HCT116 (cell line): ENCODE measurements at regions not wholly inside any gene's neighbourhood (a gene's known extent, or its start where the extent isn't known, plus 50 kb on each side); places are given as distances from the start of the nearest gene placed in this dataset.

Experiments
- ATAC-seq: fragments of 200-7000 bp; cut with Tn5 transposase; 2 replicates; pipeline ENCODE4 v1.9.1; 2020; ENCODE audit warnings: mild to moderate bottlenecking, moderate library complexity
- BruUV-seq: library from RNA; stranded (reverse); fragments of 400-500 nt; replicated peaks from 2 replicates; lab custom pipeline; 2021; lab: Mats Ljungman, UMichigan
- CTCF ChIA-PET: fragments of 300-600 bp; sonication (Branson Sonifier 250); formaldehyde crosslinking; loops from one replicate; lab custom pipeline; 2021; ENCODE audit warnings: antibody characterized with exemption; lab: Charles Lee
- POLR2A ChIA-PET: fragments of 300-600, 350-600 bp; sonication (Branson Sonifier 250); formaldehyde crosslinking; loops from one replicate; lab custom pipeline; 2021; ENCODE audit warnings: antibody characterized with exemption; lab: Charles Lee
- RAD21 ChIA-PET, 2 experiments: fragments of 300-600 bp; sonication (Branson Sonifier 250); formaldehyde crosslinking; loops; one replicate each; lab custom pipeline; 2023; ENCODE audit warnings: low total read pairs in 2 of 2; ENCODE audit not compliant: uncharacterized antibody in 2 of 2, unreplicated experiment in 2 of 2, low non-redundant PET in 1 of 2; lab: Charles Lee
- DNase-seq: peaks from one replicate; pipeline ENCODE4 v3.0.0-alpha.2; 2010; ENCODE audit warnings: low read depth, low spot score
- H2AFZ ChIP-seq: fragments of 200-600 bp; shearing (Covaris generic), sonication (generic); 2 replicates; pipeline ENCODE4 v1.6.1; 2017; ENCODE audit warnings: low read depth, mixed run types, mixed read lengths, antibody characterized with exemption, low read length; ENCODE audit not compliant: poor library complexity, severe bottlenecking
- H3K27ac ChIP-seq: 2 replicates; pipeline ENCODE4 v1.5.1; 2012; ENCODE audit warnings: low read depth, low read length
- H3K27me3 ChIP-seq: fragments of 200-600 bp; sonication (generic); 2 replicates; pipeline ENCODE4 v1.6.1; 2016; ENCODE audit warnings: mixed run types, low read length, mixed read lengths; ENCODE audit not compliant: insufficient read depth
- H3K36me3 ChIP-seq, 2 experiments: fragments of 200-500 bp in 1 of 2; fragments of 200-600 bp in 1 of 2; sonication (Bioruptor generic) in 1 of 2; sonication (generic) in 1 of 2; 2 replicates each; pipeline versions ENCODE4 v1.5.1 to v1.6.1; 2014 to 2016; ENCODE audit warnings: low read length in 2 of 2, inconsistent platforms in 1 of 2, mixed read lengths in 1 of 2, mixed run types in 1 of 2; ENCODE audit not compliant: insufficient read depth in 2 of 2, control insufficient read depth in 1 of 2
- H3K4me1 ChIP-seq, 2 experiments: fragments of 200-600 bp in 1 of 2; sonication (generic) in 1 of 2; 2 replicates each; pipeline versions ENCODE4 v1.5.1 to v1.6.1; 2012 to 2017; ENCODE audit warnings: low read length in 2 of 2, inconsistent platforms in 1 of 2, mild to moderate bottlenecking in 1 of 2, mixed read lengths in 1 of 2, mixed run types in 1 of 2, moderate library complexity in 1 of 2; ENCODE audit not compliant: insufficient read depth in 2 of 2, control insufficient read depth in 1 of 2
- H3K4me2 ChIP-seq: fragments of 200-600 bp; sonication (generic); 2 replicates; pipeline ENCODE4 v1.6.1; 2017; ENCODE audit warnings: mixed run types, low read length, mixed read lengths
- H3K4me3 ChIP-seq, 2 experiments: fragments of 200-600 bp in 1 of 2; sonication (generic) in 1 of 2; replicated peaks in 1 of 2; 2 replicates each; pipeline ENCODE4 v1.5.1; 2011 to 2016; ENCODE audit warnings: low read length in 2 of 2, control low read depth in 1 of 2, low read depth in 1 of 2, mild to moderate bottlenecking in 1 of 2, mixed read lengths in 1 of 2, mixed run types in 1 of 2
- H3K79me2 ChIP-seq: fragments of 200-600 bp; sonication (generic); 2 replicates; pipeline ENCODE4 v1.6.1; 2017; ENCODE audit warnings: mild to moderate bottlenecking, mixed run types, low read length, moderate library complexity, mixed read lengths; ENCODE audit not compliant: insufficient read depth
- H3K9ac ChIP-seq: fragments of 200-600 bp; sonication (generic); 2 replicates; pipeline ENCODE4 v1.6.1; 2016; ENCODE audit warnings: low read length, mixed read lengths
- H3K9me2 ChIP-seq: fragments of 200-600 bp; sonication (generic), shearing (Covaris generic); 2 replicates; pipeline ENCODE4 v1.6.1; 2017; ENCODE audit warnings: mixed run types, mild to moderate bottlenecking, moderate library complexity; ENCODE audit not compliant: insufficient read depth
- H3K9me3 ChIP-seq, 2 experiments: fragments of 200-500 bp in 1 of 2; fragments of 200-600 bp in 1 of 2; sonication (Bioruptor generic) in 1 of 2; sonication (generic) in 1 of 2; 2 replicates each; pipeline ENCODE4 v1.6.1; 2014 to 2017; ENCODE audit warnings: low read length in 2 of 2, mixed read lengths in 2 of 2, inconsistent platforms in 1 of 2, low read depth in 1 of 2, mild to moderate bottlenecking in 1 of 2, mixed run types in 1 of 2, moderate library complexity in 1 of 2; ENCODE audit not compliant: control insufficient read depth in 1 of 2, insufficient read depth in 1 of 2
- H4K20me1 ChIP-seq: fragments of 200-600 bp; sonication (generic), shearing (Covaris generic); 2 replicates; pipeline ENCODE4 v1.6.1; 2017; ENCODE audit warnings: mixed run types, mild to moderate bottlenecking, moderate library complexity; ENCODE audit not compliant: insufficient read depth
- CEBPB ChIP-seq: IDR thresholded peaks from 2 replicates; pipeline ENCODE4 v1.6.1; 2012; ENCODE audit warnings: low read depth
- EGR1 ChIP-seq: IDR thresholded peaks from 2 replicates; pipeline ENCODE4 v1.6.1; 2012; ENCODE audit warnings: low read depth
- EZH2phosphoT487 ChIP-seq: fragments of 200-600 bp; IDR thresholded peaks from 2 replicates; pipeline ENCODE4 v1.6.1; 2018; ENCODE audit warnings: antibody characterized with exemption, borderline replicate concordance
- JUND ChIP-seq: IDR thresholded peaks from 2 replicates; pipeline ENCODE4 v1.6.1; 2012
- MAX ChIP-seq: IDR thresholded peaks from 2 replicates; pipeline ENCODE4 v1.6.1; 2012
- POLR2AphosphoS5 ChIP-seq: IDR thresholded peaks from 2 replicates; pipeline ENCODE4 v1.6.1; 2011; ENCODE audit warnings: mild to moderate bottlenecking, low read depth, low read length, moderate library complexity
- RAD21 ChIP-seq: IDR thresholded peaks from 2 replicates; pipeline ENCODE4 v1.6.1; 2012; ENCODE audit warnings: low read depth, mild to moderate bottlenecking
- REST ChIP-seq: IDR thresholded peaks from 2 replicates; pipeline ENCODE4 v1.6.1; 2012; ENCODE audit warnings: low read depth
- SP1 ChIP-seq: IDR thresholded peaks from 2 replicates; pipeline ENCODE4 v1.6.1; 2012; ENCODE audit warnings: low read depth
- SRF ChIP-seq: IDR thresholded peaks from 2 replicates; pipeline ENCODE4 v1.6.1; 2012; ENCODE audit warnings: low read depth
- TCF7L2 ChIP-seq: IDR thresholded peaks from 2 replicates; pipeline ENCODE4 v1.7.0; 2011; ENCODE audit warnings: borderline replicate concordance, inconsistent platforms; ENCODE audit not compliant: insufficient read depth, insufficient read length; ENCODE audit errors: extremely low read depth
- YY1 ChIP-seq: IDR thresholded peaks from 2 replicates; pipeline ENCODE4 v1.6.1; 2011; ENCODE audit warnings: low read length, low read depth, moderate library complexity, mild to moderate bottlenecking; ENCODE audit not compliant: insufficient replicate concordance; ENCODE audit errors: extremely low read depth
- intact Hi-C: fragments of 100-400 bp; cut with micrococcal nuclease; formaldehyde crosslinking; loops from 2 replicates; pipeline ENCODE4 v1.10.0; 2022
- TF ChIP-seq, protein P1 (sequence below): IDR thresholded peaks from 2 replicates; pipeline ENCODE4 v1.6.1; 2011; ENCODE audit warnings: mild to moderate bottlenecking, low read length, moderate library complexity; ENCODE audit not compliant: insufficient replicate concordance; ENCODE audit errors: extremely low read depth

GRCh38 chr2:217717646-217718045 lies 285.1 kb downstream of the TNS1 start:
- H3K4me3 ChIP-seq: no peak overlapping the region
- no peak for DNase-seq
- H3K4me2 ChIP-seq: no peak overlapping the region
- POLR2A ChIA-PET: no interaction called here
- H3K36me3 ChIP-seq: no peaks in the 10 kb centered on the region
- intact Hi-C loops: loop anchor here (5.0 kb wide), 1 partner anchor 575 kb away; no protein-coding TSS in a partner anchor
- BruUV-seq: no TSS peak
- no peaks in the 10 kb centered on the region for H3K79me2 ChIP-seq
- H2AFZ ChIP-seq: no peak overlapping the region
- H4K20me1 ChIP-seq: no peaks in the 10 kb centered on the region
- peaks cover 12% of the 10 kb centered on the region for H3K27me3 ChIP-seq
- H3K9me3 ChIP-seq: no peaks in the 10 kb centered on the region
- H3K27ac ChIP-seq: no peak overlapping the region
- H3K9me2 ChIP-seq: no peaks in the 10 kb centered on the region; the same call in 1 of the 2 replicates
- CTCF ChIA-PET: no interaction called here
- no peak for ATAC-seq
- H3K4me1 ChIP-seq: no peaks in the 10 kb centered on the region
- RAD21 ChIA-PET: no interaction called here
- H3K9ac ChIP-seq: no peak overlapping the region
- TF ChIP-seq SP1: no peak
- no peak for TF ChIP-seq TCF7L2
- no peak for TF ChIP-seq MAX
- no peak for TF ChIP-seq YY1

GRCh38 chr2:217715484-217715883 lies 287.3 kb downstream of the TNS1 start:
- ATAC-seq (no peak), DNase-seq (no peak)
- no peak overlapping the region for H3K27ac ChIP-seq
- H3K79me2 ChIP-seq: no peaks in the 10 kb centered on the region
- no peaks in the 10 kb centered on the region for H4K20me1 ChIP-seq
- H3K9me3 ChIP-seq: no peaks in the 10 kb centered on the region
- peaks cover 27% of the 10 kb centered on the region for H3K27me3 ChIP-seq
- no peak overlapping the region for H2AFZ ChIP-seq
- H3K4me2 ChIP-seq: no peak overlapping the region
- no peak overlapping the region for H3K4me3 ChIP-seq
- ChIA-PET POLR2A (no interaction called here), CTCF (interaction anchor here (1.1 to 1.3 kb wide), 3 partner anchors 41 to 1033 kb away, joined by 3 read pairs; no protein-coding TSS in a partner anchor), RAD21 (interaction anchor here in 1 of 2 experiments (0.5 kb wide), 1 partner anchor 202 kb away, joined by 3 read pairs; no protein-coding TSS in a partner anchor)
- H3K9me2 ChIP-seq: no peaks in the 10 kb centered on the region
- no peaks in the 10 kb centered on the region for H3K4me1 ChIP-seq
- no peak overlapping the region for H3K9ac ChIP-seq
- no peaks in the 10 kb centered on the region for H3K36me3 ChIP-seq
- no TSS peak for BruUV-seq
- intact Hi-C loops: loop anchor here (5.0 kb wide), 1 partner anchor 573 kb away; no protein-coding TSS in a partner anchor
- TF ChIP-seq MAX: no peak
- no peak for TF ChIP-seq EZH2phosphoT487
- TF ChIP-seq CEBPB: no peak
- TF ChIP-seq SP1: no peak
- TF ChIP-seq EGR1: no peak
- no peak for TF ChIP-seq JUND
- TF ChIP-seq SRF: no peak
- TF ChIP-seq RAD21: no peak
- TF ChIP-seq POLR2AphosphoS5: no peak
- no peak for TF ChIP-seq REST
- TF ChIP-seq, protein P1, sequence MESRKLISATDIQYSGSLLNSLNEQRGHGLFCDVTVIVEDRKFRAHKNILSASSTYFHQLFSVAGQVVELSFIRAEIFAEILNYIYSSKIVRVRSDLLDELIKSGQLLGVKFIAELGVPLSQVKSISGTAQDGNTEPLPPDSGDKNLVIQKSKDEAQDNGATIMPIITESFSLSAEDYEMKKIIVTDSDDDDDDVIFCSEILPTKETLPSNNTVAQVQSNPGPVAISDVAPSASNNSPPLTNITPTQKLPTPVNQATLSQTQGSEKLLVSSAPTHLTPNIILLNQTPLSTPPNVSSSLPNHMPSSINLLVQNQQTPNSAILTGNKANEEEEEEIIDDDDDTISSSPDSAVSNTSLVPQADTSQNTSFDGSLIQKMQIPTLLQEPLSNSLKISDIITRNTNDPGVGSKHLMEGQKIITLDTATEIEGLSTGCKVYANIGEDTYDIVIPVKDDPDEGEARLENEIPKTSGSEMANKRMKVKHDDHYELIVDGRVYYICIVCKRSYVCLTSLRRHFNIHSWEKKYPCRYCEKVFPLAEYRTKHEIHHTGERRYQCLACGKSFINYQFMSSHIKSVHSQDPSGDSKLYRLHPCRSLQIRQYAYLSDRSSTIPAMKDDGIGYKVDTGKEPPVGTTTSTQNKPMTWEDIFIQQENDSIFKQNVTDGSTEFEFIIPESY: no peak
